ENCODE measurements at regions not wholly inside any gene's neighbourhood (a gene's known extent, or its start where the extent isn't known, plus 50 kb on each side); places are given as distances from the start of the nearest gene placed in this dataset.
"Not testable (repeated sequence)": the region's sequence is repeated elsewhere in the genome, so short reads cannot be mapped to it uniquely, and the experiment has no call there.

- DNase-seq (ENCODE audit: low read depth in 2 of 2), result no peak
Observed at GRCh38 chr2:40935349-40935748, 483.5 kb upstream of the SLC8A1 start.

GRCh38 chr2:40937284-40937683, 485.4 kb upstream of the SLC8A1 start:
- DNase-seq (ENCODE audit: low read depth in 2 of 2), result no peak

GRCh38 chr2:40953341-40953740, 501.5 kb upstream of the SLC8A1 start:
- DNase-seq (ENCODE audit: low read depth in 2 of 2), result no peak

- no peak for DNase-seq (ENCODE audit: low read depth in 2 of 2)
Observed at GRCh38 chr2:40955042-40955441, 503.2 kb upstream of the SLC8A1 start.

GRCh38 chr2:40955635-40956034, 503.7 kb upstream of the SLC8A1 start:
- no peak for DNase-seq (ENCODE audit: low read depth in 2 of 2)

GRCh38 chr2:40957508-40957907, 505.6 kb upstream of the SLC8A1 start:
- no peak for DNase-seq (ENCODE audit: low read depth in 2 of 2)

GRCh38 chr2:40962026-40962425, 510.1 kb upstream of the SLC8A1 start:
- no peak for DNase-seq (ENCODE audit: low read depth in 2 of 2)

GRCh38 chr2:40964509-40965250, 512.8 kb upstream of the SLC8A1 start:
- DNase-seq (ENCODE audit: low read depth in 2 of 2), result no peak

GRCh38 chr2:40967451-40967850, 515.6 kb upstream of the SLC8A1 start:
- no peak for DNase-seq (ENCODE audit: low read depth in 2 of 2)

GRCh38 chr2:40975151-40975550, 523.3 kb upstream of the SLC8A1 start:
- no peak for DNase-seq (ENCODE audit: low read depth in 2 of 2)

GRCh38 chr2:40997362-40997761, 545.5 kb upstream of the SLC8A1 start:
- DNase-seq (ENCODE audit: low read depth in 2 of 2), result no peak

- no peak for DNase-seq (ENCODE audit: low read depth in 2 of 2)
Observed at GRCh38 chr2:41000374-41000773, 548.5 kb upstream of the SLC8A1 start.

- DNase-seq (ENCODE audit: low read depth in 2 of 2), result no peak
Observed at GRCh38 chr2:41000906-41001305, 549.0 kb upstream of the SLC8A1 start.

- DNase-seq (ENCODE audit: low read depth in 2 of 2), result no peak
Observed at GRCh38 chr2:41004700-41005099, 552.8 kb upstream of the SLC8A1 start.

GRCh38 chr2:41020358-41020757, 568.5 kb upstream of the SLC8A1 start:
- DNase-seq (ENCODE audit: low read depth in 2 of 2), result no peak

GRCh38 chr2:41024816-41025215, 572.9 kb upstream of the SLC8A1 start:
- no peak for DNase-seq (ENCODE audit: low read depth in 2 of 2)

- DNase-seq (ENCODE audit: low read depth in 2 of 2), result no peak
Observed at GRCh38 chr2:41026613-41027012, 574.7 kb upstream of the SLC8A1 start.

GRCh38 chr2:41027095-41027494, 575.2 kb upstream of the SLC8A1 start:
- DNase-seq (ENCODE audit: low read depth in 2 of 2), result no peak

GRCh38 chr2:41031282-41031681, 579.4 kb upstream of the SLC8A1 start:
- DNase-seq (ENCODE audit: low read depth in 2 of 2), result no peak

- DNase-seq (ENCODE audit: low read depth in 2 of 2), result no peak
Observed at GRCh38 chr2:41032715-41033114, 580.8 kb upstream of the SLC8A1 start.

GRCh38 chr2:41033127-41033526, 581.2 kb upstream of the SLC8A1 start:
- DNase-seq (ENCODE audit: low read depth in 2 of 2), result no peak

GRCh38 chr2:41038408-41038807, 586.5 kb upstream of the SLC8A1 start:
- DNase-seq (ENCODE audit: low read depth in 2 of 2), result no peak

GRCh38 chr2:41039750-41040149, 587.9 kb upstream of the SLC8A1 start:
- DNase-seq (ENCODE audit: low read depth in 2 of 2), result not testable (repeated sequence)
